ENCODE measurements at regions not wholly inside any gene's neighbourhood (a gene's known extent, or its start where the extent isn't known, plus 50 kb on each side); places are given as distances from the start of the nearest gene placed in this dataset.

- Mint-ChIP-seq H3K4me3 (no peak overlapping the region), H3K4me1 (no peaks in the 10 kb centered on the region), H3K9me3 (ENCODE audit: insufficient read depth) (peaks cover 2% of the 10 kb centered on the region), H3K27ac (no peak overlapping the region), H3K27me3 (peaks cover 3% of the 10 kb centered on the region)
- intact Hi-C loops (cut with micrococcal nuclease), result no loop called here
- ChIA-PET CTCF (interaction anchor here (0.7 kb wide), 1 partner anchor 34 kb away, joined by 4 read pairs; no protein-coding TSS in a partner anchor), POLR2A (no interaction called here)
- H4K20me1 ChIP-seq (ENCODE audit: control insufficient read depth, insufficient read depth, low read length, poor library complexity, severe bottlenecking), result no peaks in the 10 kb centered on the region
- H3K4me1 ChIP-seq (ENCODE audit: control insufficient read depth in 2 of 2, insufficient read depth in 2 of 2, low read length in 2 of 2), result no peaks in the 10 kb centered on the region
- DNase-seq (no peak), ATAC-seq (ENCODE audit: low read depth) (no peak)
- TF ChIP-seq CTCF (IDR thresholded peaks at IDR 0.05) (no peak), EZH2 (IDR thresholded peaks at IDR 0.05; ENCODE audit: borderline replicate concordance, insufficient read depth, low read depth, low read length, poor library complexity, severe bottlenecking) (no peak)
- H3K36me3 ChIP-seq (replicated peaks in 1 of 2; ENCODE audit: control extremely low read depth in 1 of 2, control insufficient read depth in 1 of 2, extremely low read depth in 1 of 2, insufficient read depth in 2 of 2, low read length in 1 of 2), result no peaks in the 10 kb centered on the region
- peaks cover 0 to 3% (median 0%) of the 10 kb centered on the region in 3 donors for H3K9me3 ChIP-seq (ENCODE audit: control extremely low read depth in 1 of 3, control insufficient read depth in 2 of 3, insufficient read depth in 1 of 3, low read length in 2 of 3)
- no peaks in the 10 kb centered on the region for H3K27me3 ChIP-seq (replicated peaks in 1 of 4; ENCODE audit: control extremely low read depth in 1 of 4, control insufficient read depth in 3 of 4, insufficient read depth in 4 of 4, low read length in 3 of 4)
- 79% methylated on average over 2 of the region's 6 CpGs for whole genome bisulfite sequencing (ENCODE audit: insufficient coverage)
- H2AFZ ChIP-seq (ENCODE audit: insufficient read depth, low read depth, low read length, poor library complexity, severe bottlenecking), result no peak overlapping the region
- H3K27ac ChIP-seq (ENCODE audit: low read length in 2 of 2), result no peak overlapping the region
- H3K4me2 ChIP-seq (replicated peaks; ENCODE audit: low read depth, low read length, poor library complexity, severe bottlenecking), result no peak overlapping the region
- no peaks in the 10 kb centered on the region for H3K79me2 ChIP-seq (ENCODE audit: control insufficient read depth, insufficient read depth, low read length)
- no peak overlapping the region for H3K4me3 ChIP-seq (ENCODE audit: control extremely low read depth in 1 of 5, extremely low read depth in 1 of 5, insufficient read depth in 1 of 5, low read depth in 2 of 5, low read length in 4 of 5)
- H3K9ac ChIP-seq (ENCODE audit: low read length), result no peak overlapping the region
Observed at GRCh38 chr15:45854455-45855202, 219.8 kb downstream of the SQOR start.

GRCh38 chr15:45855210-45855906, 220.5 kb downstream of the SQOR start:
- H3K9me3 Mint-ChIP-seq (ENCODE audit: insufficient read depth), result peaks cover under 1% of the 10 kb centered on the region
- DNase-seq, result no peak
- Histone ChIP-seq H3K27ac (ENCODE audit: low read length in 2 of 2) (no peak overlapping the region), H3K27me3 (replicated peaks in 1 of 4; ENCODE audit: control extremely low read depth in 1 of 4, control insufficient read depth in 3 of 4, insufficient read depth in 4 of 4, low read length in 3 of 4) (no peaks in the 10 kb centered on the region), H3K9me3 (ENCODE audit: control extremely low read depth in 1 of 3, control insufficient read depth in 2 of 3, insufficient read depth in 1 of 3, low read length in 2 of 3) (peaks cover 0 to 3% (median 0%) of the 10 kb centered on the region in 3 donors), H3K4me3 (ENCODE audit: control extremely low read depth in 1 of 5, extremely low read depth in 1 of 5, insufficient read depth in 1 of 5, low read depth in 2 of 5, low read length in 4 of 5) (no peak overlapping the region), H3K4me2 (replicated peaks; ENCODE audit: low read depth, low read length, poor library complexity, severe bottlenecking) (no peak overlapping the region), H3K9ac (ENCODE audit: low read length) (no peak overlapping the region), H4K20me1 (ENCODE audit: control insufficient read depth, insufficient read depth, low read length, poor library complexity, severe bottlenecking) (no peaks in the 10 kb centered on the region), H2AFZ (ENCODE audit: insufficient read depth, low read depth, low read length, poor library complexity, severe bottlenecking) (no peak overlapping the region), H3K79me2 (ENCODE audit: control insufficient read depth, insufficient read depth, low read length) (no peaks in the 10 kb centered on the region), H3K4me1 (ENCODE audit: control insufficient read depth in 2 of 2, insufficient read depth in 2 of 2, low read length in 2 of 2) (no peaks in the 10 kb centered on the region), H3K36me3 (replicated peaks in 1 of 2; ENCODE audit: control extremely low read depth in 1 of 2, control insufficient read depth in 1 of 2, extremely low read depth in 1 of 2, insufficient read depth in 2 of 2, low read length in 1 of 2) (no peaks in the 10 kb centered on the region)
- no peak for ATAC-seq (ENCODE audit: low read depth)
- intact Hi-C loops (cut with micrococcal nuclease), result no loop called here
- 86% methylated on average over 2 of the region's 4 CpGs for WGBS (ENCODE audit: insufficient coverage)
- no peaks in the 10 kb centered on the region for H3K4me1 Mint-ChIP-seq
- H3K27ac Mint-ChIP-seq, result no peak overlapping the region
- TF ChIP-seq EZH2 (IDR thresholded peaks at IDR 0.05; ENCODE audit: borderline replicate concordance, insufficient read depth, low read depth, low read length, poor library complexity, severe bottlenecking) (no peak), CTCF (IDR thresholded peaks at IDR 0.05) (no peak)
- CTCF ChIA-PET, result interaction anchor here (0.7 kb wide), 1 partner anchor 33 kb away, joined by 4 read pairs; no protein-coding TSS in a partner anchor
- H3K4me3 Mint-ChIP-seq, result no peak overlapping the region
- peaks cover 3% of the 10 kb centered on the region for H3K27me3 Mint-ChIP-seq
- POLR2A ChIA-PET, result no interaction called here

Data from B cell (primary cell).